Ovary (tissue), 3 donors: ENCODE measurements at regions not wholly inside any gene's neighbourhood (a gene's known extent, or its start where the extent isn't known, plus 50 kb on each side); places are given as distances from the start of the nearest gene placed in this dataset.

Experiments used
- POLR2A ChIP-seq: fragments of 450-650 bp; IDR thresholded peaks from one replicate; pipeline ENCODE4 v1.6.1; 2017; ENCODE audit warnings: antibody characterized with exemption, mild to moderate bottlenecking, moderate library complexity
- TF ChIP-seq, protein P1 (sequence below), 3 donors: fragments of 450-650 bp in 2 of 3; fragments of 200-600 bp in 1 of 3; IDR thresholded peaks; one replicate each; pipeline versions ENCODE4 v1.5.1 to v1.8.0; 2016 to 2022; ENCODE audit warnings: antibody characterized with exemption in 3 of 3, mild to moderate bottlenecking in 1 of 3
- donor health status: DM: no; HTN: no; CAD: no.

GRCh38 chr14:52150162-52150561, 81.3 kb upstream of the NID2 start:
- TF ChIP-seq, protein P1, sequence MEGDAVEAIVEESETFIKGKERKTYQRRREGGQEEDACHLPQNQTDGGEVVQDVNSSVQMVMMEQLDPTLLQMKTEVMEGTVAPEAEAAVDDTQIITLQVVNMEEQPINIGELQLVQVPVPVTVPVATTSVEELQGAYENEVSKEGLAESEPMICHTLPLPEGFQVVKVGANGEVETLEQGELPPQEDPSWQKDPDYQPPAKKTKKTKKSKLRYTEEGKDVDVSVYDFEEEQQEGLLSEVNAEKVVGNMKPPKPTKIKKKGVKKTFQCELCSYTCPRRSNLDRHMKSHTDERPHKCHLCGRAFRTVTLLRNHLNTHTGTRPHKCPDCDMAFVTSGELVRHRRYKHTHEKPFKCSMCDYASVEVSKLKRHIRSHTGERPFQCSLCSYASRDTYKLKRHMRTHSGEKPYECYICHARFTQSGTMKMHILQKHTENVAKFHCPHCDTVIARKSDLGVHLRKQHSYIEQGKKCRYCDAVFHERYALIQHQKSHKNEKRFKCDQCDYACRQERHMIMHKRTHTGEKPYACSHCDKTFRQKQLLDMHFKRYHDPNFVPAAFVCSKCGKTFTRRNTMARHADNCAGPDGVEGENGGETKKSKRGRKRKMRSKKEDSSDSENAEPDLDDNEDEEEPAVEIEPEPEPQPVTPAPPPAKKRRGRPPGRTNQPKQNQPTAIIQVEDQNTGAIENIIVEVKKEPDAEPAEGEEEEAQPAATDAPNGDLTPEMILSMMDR (IDR thresholded peaks at IDR 0.05) = no peak
- no peak for TF ChIP-seq POLR2A
